ENCODE measurements at regions not wholly inside any gene's neighbourhood (a gene's known extent, or its start where the extent isn't known, plus 50 kb on each side); places are given as distances from the start of the nearest gene placed in this dataset.

DNA sequence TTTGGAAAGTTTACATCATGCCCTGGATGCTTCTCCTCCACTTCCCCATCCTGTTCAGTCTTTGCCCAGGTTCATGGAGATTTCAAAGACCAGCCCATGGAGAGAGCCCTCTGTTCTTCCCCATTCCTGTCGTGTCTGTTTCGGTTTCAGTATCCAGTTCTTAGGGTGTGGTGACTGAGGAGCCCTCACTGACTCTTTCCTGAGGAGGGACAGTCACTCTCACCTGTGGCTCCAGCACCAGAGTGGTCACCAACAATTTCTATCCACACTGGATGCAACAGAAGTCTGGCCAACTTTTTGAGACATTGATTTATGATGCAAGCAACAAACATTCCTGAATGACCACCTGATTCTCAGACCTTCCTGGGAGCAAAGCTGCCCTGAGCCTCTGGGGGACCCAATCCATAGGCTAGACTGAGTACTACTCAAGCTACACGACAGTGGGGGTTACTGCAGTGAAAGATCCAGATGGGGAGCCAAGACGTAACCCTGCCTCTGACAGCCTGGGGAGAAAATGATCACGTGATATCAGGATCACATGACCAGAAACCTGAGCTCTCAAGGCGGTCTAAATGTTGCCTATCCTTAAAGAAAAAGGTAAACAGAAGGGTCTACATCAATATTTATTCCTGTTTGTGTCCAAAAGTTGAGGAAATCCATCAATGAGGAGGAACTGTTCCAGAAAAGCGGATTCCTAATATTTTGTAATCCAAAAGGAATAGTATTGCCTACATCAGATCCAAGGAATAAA is 76.2 kb upstream of the VPREB1 start:
- H3K4me3 ChIP-seq (ENCODE audit: extremely low read depth in 1 of 4, insufficient read depth in 2 of 4, low read depth in 3 of 4, low read length in 4 of 4), result peak overlapping the region in 2 of 4 experiments; percentile 10 to 39; a peak in 2 of 8 replicates
- no peak overlapping the region for H3K56ac ChIP-seq (replicated peaks; ENCODE audit: insufficient read length, low read depth, low read length)
- ChIA-PET CTCF (ENCODE audit: partially characterized antibody) (interaction anchor here (0.6 to 8.8 kb wide), 7 partner anchors 9 to 295 kb away, joined by 3 to 91 read pairs (median 3); no protein-coding TSS in a partner anchor), POLR2A (ENCODE audit: partially characterized antibody) (no interaction called here)
- H3K4ac ChIP-seq (replicated peaks; ENCODE audit: insufficient read length, low read depth, low read length), result no peak overlapping the region
- H3K79me1 ChIP-seq (ENCODE audit: low read depth, low read length), result no peaks in the 10 kb centered on the region
- 34% methylated on average over 7 of the region's 7 CpGs; no CpG with 5 or more reads in 1 of the 2 experiments for WGBS, 2 experiments (ENCODE audit: extremely low coverage in 1 of 2, insufficient coverage in 1 of 2, insufficient read length in 1 of 2, insufficient replicate concordance in 2 of 2, low coverage in 1 of 2, low lambda C conversion rate in 2 of 2, missing lambda C conversion rate in 1 of 2)
- H2BK15ac ChIP-seq (ENCODE audit: low read length), result no peak overlapping the region
- peaks cover 70 to 94% (median 90%) of the 10 kb centered on the region in 4 experiments for H3K27me3 ChIP-seq (replicated peaks in 1 of 4; ENCODE audit: control insufficient read depth in 3 of 4, extremely low read depth in 1 of 4, insufficient read depth in 3 of 4, low read length in 3 of 4)
- peak overlapping the region; percentile 51 to 65 for H3K4me2 ChIP-seq (ENCODE audit: insufficient read depth in 1 of 2, low read depth in 2 of 2, low read length in 2 of 2)
- no peak for FAIRE-seq
- H3K9me3 ChIP-seq (ENCODE audit: insufficient read depth in 2 of 2, low read depth in 1 of 2, low read length in 1 of 2), result no peaks in the 10 kb centered on the region
- no peak for DNase-seq (ENCODE audit: low read depth in 1 of 2, low spot score in 2 of 2)
- H3K9ac ChIP-seq (replicated peaks in 1 of 4; ENCODE audit: extremely low read depth in 1 of 4, low read depth in 3 of 4, low read length in 3 of 4), result no peak overlapping the region
- no peaks in the 10 kb centered on the region for H3K36me3 ChIP-seq (ENCODE audit: control insufficient read depth in 2 of 4, insufficient read depth in 4 of 4, low read length in 3 of 4)
- no peak overlapping the region for H2AK5ac ChIP-seq (ENCODE audit: low read depth, low read length)
- H3K23me2 ChIP-seq (ENCODE audit: low read depth, low read length), result no peaks in the 10 kb centered on the region
- no peak overlapping the region for H3K23ac ChIP-seq (ENCODE audit: insufficient read length)
- no peak overlapping the region for H4K91ac ChIP-seq (replicated peaks; ENCODE audit: insufficient read length, low read length)
- no peak overlapping the region for H2BK120ac ChIP-seq (replicated peaks; ENCODE audit: low read depth, low read length)
- H2BK12ac ChIP-seq (ENCODE audit: low read depth, low read length), result no peak overlapping the region
- no peak overlapping the region for H3K27ac ChIP-seq (ENCODE audit: low read depth, low read length)
- peak overlapping the region; percentile 86; the same call in 1 of the 2 replicates for H4K8ac ChIP-seq (ENCODE audit: extremely low read depth, insufficient read depth, low read length)
- no peak overlapping the region for H3K18ac ChIP-seq (ENCODE audit: extremely low read depth, low read length)
- H4K20me1 ChIP-seq (replicated peaks in 1 of 2; ENCODE audit: control insufficient read depth in 1 of 2, insufficient read depth in 2 of 2, low read length in 2 of 2), result peaks cover 2% of the 10 kb centered on the region in 2 experiments
- no peak overlapping the region for H2BK20ac ChIP-seq (ENCODE audit: low read length)
- no peak overlapping the region for H3K14ac ChIP-seq (ENCODE audit: insufficient read length)
- no peak overlapping the region for H4K5ac ChIP-seq (ENCODE audit: insufficient read length, low read depth, low read length)
- H3K79me2 ChIP-seq (ENCODE audit: control insufficient read depth in 1 of 2, insufficient read depth in 2 of 2, low read length in 2 of 2), result no peaks in the 10 kb centered on the region
- H2AFZ ChIP-seq (ENCODE audit: low read length), result peak overlapping the region; percentile 94
- H3K4me1 ChIP-seq (replicated peaks in 1 of 4; ENCODE audit: control insufficient read depth in 3 of 4, insufficient read depth in 4 of 4, low read length in 3 of 4), result no peaks in the 10 kb centered on the region
- H2BK5ac ChIP-seq (ENCODE audit: low read depth, low read length), result no peak overlapping the region
- TF ChIP-seq FOSL1 (IDR thresholded peaks at IDR 0.05; ENCODE audit: insufficient read depth, low read depth, low read length), result no peak
- no peak for TF ChIP-seq RXRA (IDR thresholded peaks at IDR 0.05; ENCODE audit: insufficient read depth, low read depth, low read length)
- TF ChIP-seq POLR2AphosphoS5 (IDR thresholded peaks at IDR 0.05; ENCODE audit: low read depth, low read length), result no peak
- TF ChIP-seq, protein P1, sequence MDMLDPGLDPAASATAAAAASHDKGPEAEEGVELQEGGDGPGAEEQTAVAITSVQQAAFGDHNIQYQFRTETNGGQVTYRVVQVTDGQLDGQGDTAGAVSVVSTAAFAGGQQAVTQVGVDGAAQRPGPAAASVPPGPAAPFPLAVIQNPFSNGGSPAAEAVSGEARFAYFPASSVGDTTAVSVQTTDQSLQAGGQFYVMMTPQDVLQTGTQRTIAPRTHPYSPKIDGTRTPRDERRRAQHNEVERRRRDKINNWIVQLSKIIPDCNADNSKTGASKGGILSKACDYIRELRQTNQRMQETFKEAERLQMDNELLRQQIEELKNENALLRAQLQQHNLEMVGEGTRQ (IDR thresholded peaks at IDR 0.05; ENCODE audit: low read length), result peak; percentile 97
- no peak for TF ChIP-seq RBBP5 (IDR thresholded peaks at IDR 0.05; ENCODE audit: borderline replicate concordance, low read depth, low read length)
- TF ChIP-seq POLR2A (IDR thresholded peaks at IDR 0.05; ENCODE audit: control extremely low read depth in 1 of 2, low read depth in 2 of 2, low read length in 2 of 2), result no peak
- TF ChIP-seq KDM4A (IDR thresholded peaks at IDR 0.05; ENCODE audit: low read depth, low read length, severe bottlenecking), result peak; percentile 33
- no peak for TF ChIP-seq POU5F1 (IDR thresholded peaks at IDR 0.05; ENCODE audit: low read depth, low read length)
- peak; percentile 86; a peak in 2 of 4 replicates for TF ChIP-seq SIN3A (conservative IDR thresholded peaks at IDR 0.05 in 1 of 2, IDR thresholded peaks at IDR 0.05 in 1 of 2; ENCODE audit: low read depth in 1 of 2, low read length in 2 of 2)
- peak; percentile 18; the same call in 1 of the 2 replicates for TF ChIP-seq SIX5 (IDR thresholded peaks at IDR 0.05; ENCODE audit: low read depth, low read length)
- no peak for TF ChIP-seq JUN (IDR thresholded peaks at IDR 0.05; ENCODE audit: low read depth, low read length)
- peak; percentile 96; the same call in 1 of the 2 replicates for TF ChIP-seq SP4 (IDR thresholded peaks at IDR 0.05; ENCODE audit: low read length)
